IMR-90 (cell line): ENCODE measurements at regions not wholly inside any gene's neighbourhood (a gene's known extent, or its start where the extent isn't known, plus 50 kb on each side); places are given as distances from the start of the nearest gene placed in this dataset.

Source experiments
- ATAC-seq: fragments of 200-7000 bp; cut with Tn5 transposase; 2 replicates; pipeline ENCODE4 v1.9.1; 2020; ENCODE audit warnings: low read depth, mild to moderate bottlenecking, moderate library complexity
- BruUV-seq: library from RNA; stranded (reverse); fragments of 400-500 nt; replicated peaks from 2 replicates; lab custom pipeline; 2021; lab: Mats Ljungman, UMichigan
- CTCF ChIA-PET: fragments of 300-600 bp; formaldehyde crosslinking; extraction: SDS; loops from one replicate; lab custom pipeline; 2021; ENCODE audit warnings: antibody characterized with exemption; lab: Yijun Ruan, JAX
- POLR2A ChIA-PET: fragments of 300-600 bp; sonication (Branson Sonifier 250); formaldehyde crosslinking; loops from one replicate; lab custom pipeline; 2022; ENCODE audit warnings: antibody characterized with exemption; ENCODE audit not compliant: unreplicated experiment; lab: Charles Lee
- DNase-seq: peaks from one replicate; pipeline ENCODE4 v3.0.0; 2013
- H2AFZ ChIP-seq: replicated peaks from 2 replicates; pipeline ENCODE3; 2013; ENCODE audit warnings: low read length, mild to moderate bottlenecking; ENCODE audit not compliant: poor library complexity
- H2AK5ac ChIP-seq: 2 replicates; pipeline ENCODE4 v1.6.1; 2013; ENCODE audit warnings: low read depth, low read length, inconsistent platforms
- H2AK9ac ChIP-seq: replicated peaks from 2 replicates; pipeline ENCODE3; 2013; ENCODE audit warnings: mild to moderate bottlenecking, low read depth, low read length, moderate library complexity; ENCODE audit not compliant: poor library complexity
- H2BK120ac ChIP-seq: 2 replicates; pipeline ENCODE4 v1.6.1; 2013; ENCODE audit warnings: low read depth, low read length, inconsistent platforms
- H2BK15ac ChIP-seq: 3 replicates; pipeline ENCODE4 v1.6.1; 2013; ENCODE audit warnings: low read depth, low read length, inconsistent platforms
- H2BK20ac ChIP-seq: 2 replicates; pipeline ENCODE4 v1.6.1; 2013; ENCODE audit warnings: low read depth, mild to moderate bottlenecking, inconsistent platforms, low read length, moderate library complexity
- H2BK5ac ChIP-seq: 2 replicates; pipeline ENCODE4 v1.6.1; 2013; ENCODE audit warnings: mild to moderate bottlenecking, low read depth, low read length, inconsistent platforms; ENCODE audit not compliant: poor library complexity, severe bottlenecking
- H3K14ac ChIP-seq: replicated peaks from 2 replicates; pipeline ENCODE4 v1.6.1; 2013; ENCODE audit warnings: low read depth, low read length, inconsistent platforms
- H3K18ac ChIP-seq: 2 replicates; pipeline ENCODE4 v1.6.1; 2013; ENCODE audit warnings: low read depth, low read length, control low read depth
- H3K23ac ChIP-seq: 2 replicates; pipeline ENCODE4 v1.6.1; 2013; ENCODE audit warnings: low read depth, low read length, inconsistent platforms
- H3K27ac ChIP-seq: 2 replicates; pipeline ENCODE4 v1.5.1; 2013; ENCODE audit warnings: mild to moderate bottlenecking, control low read depth, low read length; ENCODE audit not compliant: insufficient read depth
- H3K27me3 ChIP-seq: 2 replicates; pipeline ENCODE4 v1.6.1; 2013; ENCODE audit warnings: low read length; ENCODE audit not compliant: control insufficient read depth, insufficient read depth
- H3K36me3 ChIP-seq: 2 replicates; pipeline ENCODE4 v1.6.1; 2013; ENCODE audit warnings: low read length, mixed read lengths; ENCODE audit not compliant: control insufficient read depth, insufficient read depth
- H3K4ac ChIP-seq: 2 replicates; pipeline ENCODE4 v1.6.1; 2013; ENCODE audit warnings: low read depth, low read length, inconsistent platforms
- H3K4me1 ChIP-seq: 2 replicates; pipeline ENCODE4 v1.6.1; 2013; ENCODE audit warnings: low read length, mixed read lengths; ENCODE audit not compliant: control insufficient read depth, insufficient read depth
- H3K4me2 ChIP-seq: 2 replicates; pipeline ENCODE4 v1.6.1; 2013; ENCODE audit warnings: low read depth, mild to moderate bottlenecking, control low read depth, low read length, moderate library complexity
- H3K4me3 ChIP-seq: 2 replicates; pipeline ENCODE4 v1.5.1; 2013; ENCODE audit warnings: low read depth, mild to moderate bottlenecking, control low read depth, low read length, moderate library complexity; ENCODE audit not compliant: insufficient read depth
- H3K56ac ChIP-seq: 2 replicates; pipeline ENCODE4 v1.6.1; 2013; ENCODE audit warnings: low read length, inconsistent platforms; ENCODE audit not compliant: insufficient read depth; ENCODE audit errors: extremely low read depth
- H3K79me1 ChIP-seq, 2 experiments: 2 replicates each; pipeline ENCODE4 v1.6.1; 2013; ENCODE audit warnings: low read length in 2 of 2, inconsistent platforms in 1 of 2, low read depth in 1 of 2
- H3K9ac ChIP-seq: 2 replicates; pipeline ENCODE4 v1.6.1; 2013; ENCODE audit warnings: low read depth, low read length, control low read depth
- H3K9me1 ChIP-seq: 2 replicates; pipeline ENCODE4 v1.6.1; 2013; ENCODE audit warnings: low read length, inconsistent platforms; ENCODE audit not compliant: insufficient read depth
- H3K9me3 ChIP-seq: 2 replicates; pipeline ENCODE4 v1.6.1; 2013; ENCODE audit warnings: low read length; ENCODE audit not compliant: control insufficient read depth, insufficient read depth
- H4K20me1 ChIP-seq: 2 replicates; pipeline ENCODE4 v1.6.1; 2013; ENCODE audit warnings: low read length, inconsistent platforms; ENCODE audit not compliant: insufficient read depth
- H4K5ac ChIP-seq: 2 replicates; pipeline ENCODE4 v1.6.1; 2013; ENCODE audit warnings: mild to moderate bottlenecking, low read depth, low read length, control low read depth
- H4K8ac ChIP-seq, 2 experiments: 2 replicates each; pipeline ENCODE4 v1.6.1; 2013; ENCODE audit warnings: low read depth in 2 of 2, low read length in 2 of 2, control low read depth in 1 of 2, inconsistent platforms in 1 of 2
- H4K91ac ChIP-seq: 2 replicates; pipeline ENCODE4 v1.6.1; 2013; ENCODE audit warnings: low read depth, low read length, inconsistent platforms; ENCODE audit not compliant: insufficient read depth
- CEBPB ChIP-seq: IDR thresholded peaks from 2 replicates; pipeline ENCODE4 v1.6.1; 2012; ENCODE audit warnings: low read depth, low read length, improper control_type of control experiment
- ELK1 ChIP-seq: fragments of 150-350 bp; IDR thresholded peaks from 2 replicates; pipeline ENCODE4 v1.6.1; 2016; ENCODE audit warnings: low read depth, mild to moderate bottlenecking, low read length, moderate library complexity, borderline replicate concordance
- MAFK ChIP-seq: IDR thresholded peaks from 2 replicates; pipeline ENCODE4 v1.6.1; 2012; ENCODE audit warnings: low read depth, low read length, improper control_type of control experiment
- NFE2L2 ChIP-seq: fragments of 150-350 bp; IDR thresholded peaks from 2 replicates; pipeline ENCODE4 v1.6.1; 2016; ENCODE audit warnings: low read depth, mild to moderate bottlenecking, low read length
- WGBS, 2 experiments: methylation state at CpG; one replicate each; pipeline versions ENCODE4 v1.1.5 to v1.1.7; 2013; ENCODE audit warnings: missing lambda C conversion rate in 2 of 2; ENCODE audit not compliant: insufficient read length in 1 of 2; ENCODE audit errors: extremely low coverage in 2 of 2; 5-methylcytosine and 5-hydroxymethylcytosine counted together
- dilution Hi-C: fragments of 300-500 bp; cut with HindIII; formaldehyde crosslinking; loops from one replicate; pipeline ENCODE4 v1.14.3; 2018; ENCODE audit warnings: low sequenced_read_pairs; ENCODE audit not compliant: unreplicated experiment
- in situ Hi-C: fragments of 300-500 bp; cut with MboI; formaldehyde crosslinking; loops from 3 replicates; pipeline ENCODE4 v1.14.3; 2019; ENCODE audit warnings: low sequenced_read_pairs, inconsistent platforms, mixed read lengths
- intact Hi-C: fragments of 100-400 bp; cut with micrococcal nuclease; formaldehyde crosslinking; loops from 2 replicates; pipeline ENCODE4 v1.10.0; 2022

GRCh38 chr6:104600639-104600931 lies 259.1 kb downstream of the HACE1 start:
- Histone ChIP-seq H3K4me1 (no peaks in the 10 kb centered on the region), H3K9me3 (no peaks in the 10 kb centered on the region), H2AK5ac (no peak overlapping the region), H3K18ac (no peak overlapping the region), H2BK20ac (no peak overlapping the region), H3K36me3 (no peaks in the 10 kb centered on the region), H3K9ac (no peak overlapping the region), H2BK120ac (no peak overlapping the region), H3K27me3 (no peaks in the 10 kb centered on the region), H3K79me1 (no peaks in the 10 kb centered on the region), H2AK9ac (no peak overlapping the region), H3K23ac (no peak overlapping the region), H2BK15ac (no peak overlapping the region), H3K14ac (no peak overlapping the region), H4K5ac (no peak overlapping the region), H2BK5ac (no peak overlapping the region), H2AFZ (no peak overlapping the region), H3K4me2 (no peak overlapping the region), H3K56ac (no peak overlapping the region), H4K8ac (no peak overlapping the region), H4K20me1 (no peaks in the 10 kb centered on the region), H3K27ac (no peak overlapping the region), H4K91ac (no peak overlapping the region), H3K4ac (no peak overlapping the region), H3K4me3 (no peak overlapping the region), H3K9me1 (no peaks in the 10 kb centered on the region)
- dilution Hi-C loops: no loop called here
- no CpG with 5 or more reads among the region's 2 CpGs for WGBS, 2 experiments
- ATAC-seq: no peak
- ChIA-PET POLR2A (no interaction called here), CTCF (no interaction called here)
- no peak for DNase-seq
- no peak for TF ChIP-seq MAFK
- no peak for TF ChIP-seq NFE2L2
- TF ChIP-seq CEBPB: no peak
- no peak for TF ChIP-seq ELK1
- intact Hi-C loops: no loop called here
- no TSS peak for BruUV-seq
- in situ Hi-C loops: no loop called here
